WTC11 (cell line): ENCODE measurements at regions not wholly inside any gene's neighbourhood (a gene's known extent, or its start where the extent isn't known, plus 50 kb on each side); places are given as distances from the start of the nearest gene placed in this dataset.

Experiments used
- JUN ChIP-seq: sonication (generic); formaldehyde crosslinking; IDR thresholded peaks from 2 replicates; pipeline ENCODE4 v1.8.0; 2023; ENCODE audit warnings: mild to moderate bottlenecking, missing genetic modification reagents
- NFE2L1 ChIP-seq: sonication (generic); formaldehyde crosslinking; IDR thresholded peaks from 2 replicates; pipeline ENCODE4 v1.8.1; 2023; ENCODE audit warnings: missing genetic modification reagents
- NFYB ChIP-seq: sonication (generic); formaldehyde crosslinking; conservative IDR thresholded peaks from 2 replicates; pipeline ENCODE4 v1.8.0; 2022; ENCODE audit warnings: low read depth, missing genetic modification reagents
- NR3C1 ChIP-seq: sonication (generic); formaldehyde crosslinking; conservative IDR thresholded peaks from 2 replicates; pipeline ENCODE4 v1.8.1; 2023; ENCODE audit warnings: low read depth, mild to moderate bottlenecking, missing genetic modification reagents
- SP1 ChIP-seq: sonication (generic); formaldehyde crosslinking; conservative IDR thresholded peaks from 2 replicates; pipeline ENCODE4 v1.8.1; 2022; ENCODE audit warnings: missing genetic modification reagents
- ZNF219 ChIP-seq: sonication (generic); formaldehyde crosslinking; IDR thresholded peaks from 2 replicates; pipeline ENCODE4 v1.8.0; 2023; ENCODE audit warnings: missing genetic modification reagents, mild to moderate bottlenecking, borderline replicate concordance
- ZNF263 ChIP-seq: sonication (generic); formaldehyde crosslinking; IDR thresholded peaks from 2 replicates; pipeline ENCODE4 v1.8.1; 2022; ENCODE audit warnings: low read depth, mild to moderate bottlenecking, moderate library complexity, missing genetic modification reagents
- TF ChIP-seq, protein P1 (sequence below): fragments of 200-600 bp; IDR thresholded peaks from 2 replicates; pipeline ENCODE4 v1.8.0; 2022; ENCODE audit warnings: antibody characterized with exemption
- TF ChIP-seq, protein P2 (sequence below): sonication (generic); formaldehyde crosslinking; IDR thresholded peaks from 2 replicates; pipeline ENCODE4 v1.8.0; 2022; ENCODE audit warnings: mild to moderate bottlenecking, missing genetic modification reagents
- TF ChIP-seq, protein P3 (sequence below): fragments of 250-450 bp; sonication (Bioruptor Pico); IDR thresholded peaks from 2 replicates; pipeline ENCODE4 v1.9.0; 2021; ENCODE audit warnings: moderate library complexity, mild to moderate bottlenecking, inconsistent platforms, borderline replicate concordance

DNA sequence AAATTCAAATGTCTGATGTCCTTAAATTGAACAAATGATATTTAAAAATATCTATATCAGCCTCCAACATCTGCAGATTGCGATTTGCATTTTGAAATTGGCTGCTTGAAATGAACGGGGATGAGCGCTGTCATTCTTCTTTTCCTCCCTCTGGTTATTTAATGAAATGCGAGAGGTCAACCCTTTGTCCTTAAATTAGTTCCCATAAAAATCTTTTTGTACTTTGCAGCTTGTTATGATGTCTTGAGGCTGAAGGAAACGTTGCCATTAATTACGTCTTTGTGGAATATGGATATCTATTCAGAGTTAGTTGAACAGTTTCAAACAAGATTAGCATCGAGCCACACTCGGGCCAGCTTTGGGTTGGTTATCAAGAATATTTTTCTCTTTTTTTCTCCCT, 140.0 kb downstream of the LINC00237 start:
- TF ChIP-seq ZNF219 (CRISPR knock-in tag) (no peak), NFE2L1 (no peak), JUN (CRISPR knock-in tag) (no peak), SP1 (CRISPR knock-in tag) (no peak), ZNF263 (CRISPR knock-in tag) (no peak), NFYB (CRISPR knock-in tag) (no peak), NR3C1 (CRISPR knock-in tag) (no peak)
- TF ChIP-seq, protein P1, sequence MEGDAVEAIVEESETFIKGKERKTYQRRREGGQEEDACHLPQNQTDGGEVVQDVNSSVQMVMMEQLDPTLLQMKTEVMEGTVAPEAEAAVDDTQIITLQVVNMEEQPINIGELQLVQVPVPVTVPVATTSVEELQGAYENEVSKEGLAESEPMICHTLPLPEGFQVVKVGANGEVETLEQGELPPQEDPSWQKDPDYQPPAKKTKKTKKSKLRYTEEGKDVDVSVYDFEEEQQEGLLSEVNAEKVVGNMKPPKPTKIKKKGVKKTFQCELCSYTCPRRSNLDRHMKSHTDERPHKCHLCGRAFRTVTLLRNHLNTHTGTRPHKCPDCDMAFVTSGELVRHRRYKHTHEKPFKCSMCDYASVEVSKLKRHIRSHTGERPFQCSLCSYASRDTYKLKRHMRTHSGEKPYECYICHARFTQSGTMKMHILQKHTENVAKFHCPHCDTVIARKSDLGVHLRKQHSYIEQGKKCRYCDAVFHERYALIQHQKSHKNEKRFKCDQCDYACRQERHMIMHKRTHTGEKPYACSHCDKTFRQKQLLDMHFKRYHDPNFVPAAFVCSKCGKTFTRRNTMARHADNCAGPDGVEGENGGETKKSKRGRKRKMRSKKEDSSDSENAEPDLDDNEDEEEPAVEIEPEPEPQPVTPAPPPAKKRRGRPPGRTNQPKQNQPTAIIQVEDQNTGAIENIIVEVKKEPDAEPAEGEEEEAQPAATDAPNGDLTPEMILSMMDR, result no peak
- TF ChIP-seq, protein P2, sequence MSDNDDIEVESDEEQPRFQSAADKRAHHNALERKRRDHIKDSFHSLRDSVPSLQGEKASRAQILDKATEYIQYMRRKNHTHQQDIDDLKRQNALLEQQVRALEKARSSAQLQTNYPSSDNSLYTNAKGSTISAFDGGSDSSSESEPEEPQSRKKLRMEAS, result no peak
- TF ChIP-seq, protein P3, sequence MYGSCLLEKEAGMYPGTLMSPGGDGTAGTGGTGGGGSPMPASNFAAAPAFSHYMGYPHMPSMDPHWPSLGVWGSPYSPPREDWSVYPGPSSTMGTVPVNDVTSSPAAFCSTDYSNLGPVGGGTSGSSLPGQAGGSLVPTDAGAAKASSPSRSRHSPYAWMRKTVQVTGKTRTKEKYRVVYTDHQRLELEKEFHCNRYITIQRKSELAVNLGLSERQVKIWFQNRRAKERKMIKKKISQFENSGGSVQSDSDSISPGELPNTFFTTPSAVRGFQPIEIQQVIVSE (CRISPR knock-in tag), result no peak
